ENCODE measurements at regions not wholly inside any gene's neighbourhood (a gene's known extent, or its start where the extent isn't known, plus 50 kb on each side); places are given as distances from the start of the nearest gene placed in this dataset.

DNA sequence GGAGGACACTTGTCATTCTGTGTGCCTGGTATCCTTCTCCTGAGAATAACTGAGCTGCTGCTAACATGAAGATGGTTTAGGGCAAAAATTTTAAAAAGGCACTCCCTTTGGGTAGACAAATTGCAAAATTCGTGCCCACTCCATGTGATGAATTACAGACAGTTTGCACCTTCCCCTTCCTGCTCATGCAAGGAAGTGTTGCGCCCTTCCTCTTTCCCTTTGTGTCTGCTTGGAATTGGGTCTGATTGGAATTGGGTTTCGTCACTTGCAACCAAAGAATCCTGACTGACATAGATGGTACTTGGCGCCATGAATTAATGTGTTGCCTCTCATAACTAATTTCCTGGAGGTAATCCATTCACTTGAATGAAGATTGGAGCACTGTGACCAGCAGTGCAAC is 62.3 kb upstream of the SHLD1 start:
- TF ChIP-seq GTF3C2 (IDR thresholded peaks at IDR 0.05; ENCODE audit: borderline replicate concordance, extremely low read depth, insufficient read length) (no peak), ZNF79 (CRISPR knock-in tag; IDR thresholded peaks at IDR 0.05; ENCODE audit: low read depth) (no peak), PHF8 (IDR thresholded peaks at IDR 0.05; ENCODE audit: borderline replicate concordance, low read length) (no peak), CTCF (IDR thresholded peaks at IDR 0.05 in 2 of 3, conservative IDR thresholded peaks at IDR 0.05 in 1 of 3; ENCODE audit: insufficient read depth in 2 of 3, low read depth in 1 of 3, low read length in 3 of 3) (no peak)

All from K562 (cell line).